ENCODE measurements at regions not wholly inside any gene's neighbourhood (a gene's known extent, or its start where the extent isn't known, plus 50 kb on each side); places are given as distances from the start of the nearest gene placed in this dataset.

- H3K27me3 ChIP-seq (ENCODE audit: insufficient read depth, low read length), result no peaks in the 10 kb centered on the region
- H4K8ac ChIP-seq (ENCODE audit: low read depth, low read length), result no peak overlapping the region
- H3K23ac ChIP-seq (ENCODE audit: low read length), result no peak overlapping the region
- no peak overlapping the region for H4K91ac ChIP-seq (ENCODE audit: low read depth, low read length)
- H3K18ac ChIP-seq (ENCODE audit: low read length), result no peak overlapping the region
- H3K79me1 ChIP-seq (ENCODE audit: low read length), result no peaks in the 10 kb centered on the region
- no peak overlapping the region for H3K4me3 ChIP-seq (ENCODE audit: low read depth, low read length)
- no peak overlapping the region for H3K4ac ChIP-seq (ENCODE audit: low read depth, low read length)
- H3K9ac ChIP-seq (ENCODE audit: low read length), result no peak overlapping the region
- no peak overlapping the region for H2BK5ac ChIP-seq (ENCODE audit: low read depth, low read length, poor library complexity)
- H2BK12ac ChIP-seq (ENCODE audit: low read length), result no peak overlapping the region
- no peak overlapping the region for H2AFZ ChIP-seq (ENCODE audit: insufficient read depth, low read length, poor library complexity)
- no peaks in the 10 kb centered on the region for H3K36me3 ChIP-seq (ENCODE audit: control insufficient read depth in 1 of 2, insufficient read depth in 2 of 2, low read length in 2 of 2)
- WGBS (ENCODE audit: extremely low coverage, insufficient coverage, insufficient read length), result no CpG with 5 or more reads among the region's 4 CpGs
- no peaks in the 10 kb centered on the region for H3K79me2 ChIP-seq (ENCODE audit: control insufficient read depth, insufficient read depth, low read length, poor library complexity)
- H3K27ac ChIP-seq (ENCODE audit: low read depth, low read length), result no peak overlapping the region
- DNase-seq, result peak in 1 of 2 donors; percentile 63
- H2AK5ac ChIP-seq (ENCODE audit: low read length), result no peak overlapping the region
- H3K4me2 ChIP-seq (ENCODE audit: low read length), result no peak overlapping the region
- H4K12ac ChIP-seq (ENCODE audit: low read depth, low read length), result no peak overlapping the region
- no peaks in the 10 kb centered on the region for H3K4me1 ChIP-seq (ENCODE audit: control insufficient read depth in 1 of 2, insufficient read depth in 2 of 2, low read length in 2 of 2)
- no peak overlapping the region for H3K14ac ChIP-seq (ENCODE audit: low read length)
- no peak overlapping the region for H2BK120ac ChIP-seq (ENCODE audit: insufficient read depth, low read length, poor library complexity)
- peaks cover 6% of the 10 kb centered on the region for H3K9me3 ChIP-seq (ENCODE audit: insufficient read depth, low read depth, low read length)
Measured at GRCh38 chr5:135138116-135138850, 104.3 kb upstream of the PITX1 start.

GRCh38 chr5:135137146-135137915 is 103.3 kb upstream of the PITX1 start:
- no peaks in the 10 kb centered on the region for H3K79me1 ChIP-seq (ENCODE audit: low read length)
- no peaks in the 10 kb centered on the region for H3K36me3 ChIP-seq (ENCODE audit: control insufficient read depth in 1 of 2, insufficient read depth in 2 of 2, low read length in 2 of 2)
- no peak overlapping the region for H2AFZ ChIP-seq (ENCODE audit: insufficient read depth, low read length, poor library complexity)
- H3K4me1 ChIP-seq (ENCODE audit: control insufficient read depth in 1 of 2, insufficient read depth in 2 of 2, low read length in 2 of 2), result no peaks in the 10 kb centered on the region
- no CpG with 5 or more reads among the region's 13 CpGs for WGBS (ENCODE audit: extremely low coverage, insufficient coverage, insufficient read length)
- no peaks in the 10 kb centered on the region for H3K79me2 ChIP-seq (ENCODE audit: control insufficient read depth, insufficient read depth, low read length, poor library complexity)
- H2BK12ac ChIP-seq (ENCODE audit: low read length), result no peak overlapping the region
- H2BK5ac ChIP-seq (ENCODE audit: low read depth, low read length, poor library complexity), result no peak overlapping the region
- no peak overlapping the region for H3K4me3 ChIP-seq (ENCODE audit: low read depth, low read length)
- no peak overlapping the region for H4K8ac ChIP-seq (ENCODE audit: low read depth, low read length)
- H4K91ac ChIP-seq (ENCODE audit: low read depth, low read length), result no peak overlapping the region
- no peak overlapping the region for H2BK120ac ChIP-seq (ENCODE audit: insufficient read depth, low read length, poor library complexity)
- H4K12ac ChIP-seq (ENCODE audit: low read depth, low read length), result no peak overlapping the region
- H3K9me3 ChIP-seq (ENCODE audit: insufficient read depth, low read depth, low read length), result peaks cover 6% of the 10 kb centered on the region
- no peak overlapping the region for H3K4me2 ChIP-seq (ENCODE audit: low read length)
- no peak overlapping the region for H3K14ac ChIP-seq (ENCODE audit: low read length)
- no peak for DNase-seq
- H3K4ac ChIP-seq (ENCODE audit: low read depth, low read length), result no peak overlapping the region
- H2AK5ac ChIP-seq (ENCODE audit: low read length), result no peak overlapping the region
- no peak overlapping the region for H3K18ac ChIP-seq (ENCODE audit: low read length)
- no peak overlapping the region for H3K9ac ChIP-seq (ENCODE audit: low read length)
- H3K27ac ChIP-seq (ENCODE audit: low read depth, low read length), result no peak overlapping the region
- H3K27me3 ChIP-seq (ENCODE audit: insufficient read depth, low read length), result no peaks in the 10 kb centered on the region
- no peak overlapping the region for H3K23ac ChIP-seq (ENCODE audit: low read length)

GRCh38 chr5:135136546-135136945 is 102.5 kb upstream of the PITX1 start:
- no peak overlapping the region for H4K12ac ChIP-seq (ENCODE audit: low read depth, low read length)
- no peak overlapping the region for H2AFZ ChIP-seq (ENCODE audit: insufficient read depth, low read length, poor library complexity)
- H3K4me3 ChIP-seq (ENCODE audit: low read depth, low read length), result no peak overlapping the region
- WGBS (ENCODE audit: extremely low coverage, insufficient coverage, insufficient read length), result no CpG with 5 or more reads among the region's 2 CpGs
- H2BK12ac ChIP-seq (ENCODE audit: low read length), result no peak overlapping the region
- H3K18ac ChIP-seq (ENCODE audit: low read length), result no peak overlapping the region
- H3K4ac ChIP-seq (ENCODE audit: low read depth, low read length), result no peak overlapping the region
- H4K91ac ChIP-seq (ENCODE audit: low read depth, low read length), result no peak overlapping the region
- H3K36me3 ChIP-seq (ENCODE audit: control insufficient read depth in 1 of 2, insufficient read depth in 2 of 2, low read length in 2 of 2), result no peaks in the 10 kb centered on the region
- H3K4me1 ChIP-seq (ENCODE audit: control insufficient read depth in 1 of 2, insufficient read depth in 2 of 2, low read length in 2 of 2), result no peaks in the 10 kb centered on the region
- H3K79me2 ChIP-seq (ENCODE audit: control insufficient read depth, insufficient read depth, low read length, poor library complexity), result no peaks in the 10 kb centered on the region
- H3K4me2 ChIP-seq (ENCODE audit: low read length), result no peak overlapping the region
- no peak overlapping the region for H3K23ac ChIP-seq (ENCODE audit: low read length)
- H3K27me3 ChIP-seq (ENCODE audit: insufficient read depth, low read length), result no peaks in the 10 kb centered on the region
- no peak overlapping the region for H3K27ac ChIP-seq (ENCODE audit: low read depth, low read length)
- H3K14ac ChIP-seq (ENCODE audit: low read length), result no peak overlapping the region
- no peak overlapping the region for H2BK120ac ChIP-seq (ENCODE audit: insufficient read depth, low read length, poor library complexity)
- no peak for DNase-seq
- no peak overlapping the region for H2BK5ac ChIP-seq (ENCODE audit: low read depth, low read length, poor library complexity)
- H4K8ac ChIP-seq (ENCODE audit: low read depth, low read length), result no peak overlapping the region
- H3K9ac ChIP-seq (ENCODE audit: low read length), result no peak overlapping the region
- no peaks in the 10 kb centered on the region for H3K79me1 ChIP-seq (ENCODE audit: low read length)
- H2AK5ac ChIP-seq (ENCODE audit: low read length), result no peak overlapping the region
- H3K9me3 ChIP-seq (ENCODE audit: insufficient read depth, low read depth, low read length), result peaks cover 6% of the 10 kb centered on the region

GRCh38 chr5:135135530-135136226 is 101.7 kb upstream of the PITX1 start:
- H2BK5ac ChIP-seq (ENCODE audit: low read depth, low read length, poor library complexity), result no peak overlapping the region
- H3K36me3 ChIP-seq (ENCODE audit: control insufficient read depth in 1 of 2, insufficient read depth in 2 of 2, low read length in 2 of 2), result no peaks in the 10 kb centered on the region
- no peak overlapping the region for H4K8ac ChIP-seq (ENCODE audit: low read depth, low read length)
- no peak overlapping the region for H3K4ac ChIP-seq (ENCODE audit: low read depth, low read length)
- no peak overlapping the region for H3K18ac ChIP-seq (ENCODE audit: low read length)
- H2BK12ac ChIP-seq (ENCODE audit: low read length), result no peak overlapping the region
- no peak overlapping the region for H3K4me2 ChIP-seq (ENCODE audit: low read length)
- H2AK5ac ChIP-seq (ENCODE audit: low read length), result no peak overlapping the region
- no peak overlapping the region for H2BK120ac ChIP-seq (ENCODE audit: insufficient read depth, low read length, poor library complexity)
- no peak overlapping the region for H3K23ac ChIP-seq (ENCODE audit: low read length)
- H3K9ac ChIP-seq (ENCODE audit: low read length), result no peak overlapping the region
- no peaks in the 10 kb centered on the region for H3K79me1 ChIP-seq (ENCODE audit: low read length)
- no peak overlapping the region for H4K91ac ChIP-seq (ENCODE audit: low read depth, low read length)
- peaks cover 6% of the 10 kb centered on the region for H3K9me3 ChIP-seq (ENCODE audit: insufficient read depth, low read depth, low read length)
- DNase-seq, result no peak
- no peak overlapping the region for H3K27ac ChIP-seq (ENCODE audit: low read depth, low read length)
- no peaks in the 10 kb centered on the region for H3K27me3 ChIP-seq (ENCODE audit: insufficient read depth, low read length)
- no peaks in the 10 kb centered on the region for H3K4me1 ChIP-seq (ENCODE audit: control insufficient read depth in 1 of 2, insufficient read depth in 2 of 2, low read length in 2 of 2)
- H4K12ac ChIP-seq (ENCODE audit: low read depth, low read length), result no peak overlapping the region
- no peak overlapping the region for H2AFZ ChIP-seq (ENCODE audit: insufficient read depth, low read length, poor library complexity)
- H3K4me3 ChIP-seq (ENCODE audit: low read depth, low read length), result no peak overlapping the region
- H3K14ac ChIP-seq (ENCODE audit: low read length), result no peak overlapping the region
- no peaks in the 10 kb centered on the region for H3K79me2 ChIP-seq (ENCODE audit: control insufficient read depth, insufficient read depth, low read length, poor library complexity)
- WGBS (ENCODE audit: extremely low coverage, insufficient coverage, insufficient read length), result no CpG with 5 or more reads among the region's 14 CpGs
